Anterior cingulate cortex (tissue), 58 donors: ENCODE measurements at regions not wholly inside any gene's neighbourhood (a gene's known extent, or its start where the extent isn't known, plus 50 kb on each side); places are given as distances from the start of the nearest gene placed in this dataset.
"Not testable (repeated sequence)": the region's sequence is repeated elsewhere in the genome, so short reads cannot be mapped to it uniquely, and the experiment has no call there.

Experiments
- DNase-seq, 58 donors: peaks; one replicate each; lab custom pipeline; 2025; lab: John Stamatoyannopoulos, UW

GRCh38 chr3:110955301-110955880 lies 116.2 kb upstream of the NECTIN3 start:
- DNase-seq: no peak

GRCh38 chr3:110956081-110956480 lies 115.5 kb upstream of the NECTIN3 start:
- no peak for DNase-seq

GRCh38 chr3:110957247-110958025 lies 114.2 kb upstream of the NECTIN3 start:
- DNase-seq: no peak

DNA sequence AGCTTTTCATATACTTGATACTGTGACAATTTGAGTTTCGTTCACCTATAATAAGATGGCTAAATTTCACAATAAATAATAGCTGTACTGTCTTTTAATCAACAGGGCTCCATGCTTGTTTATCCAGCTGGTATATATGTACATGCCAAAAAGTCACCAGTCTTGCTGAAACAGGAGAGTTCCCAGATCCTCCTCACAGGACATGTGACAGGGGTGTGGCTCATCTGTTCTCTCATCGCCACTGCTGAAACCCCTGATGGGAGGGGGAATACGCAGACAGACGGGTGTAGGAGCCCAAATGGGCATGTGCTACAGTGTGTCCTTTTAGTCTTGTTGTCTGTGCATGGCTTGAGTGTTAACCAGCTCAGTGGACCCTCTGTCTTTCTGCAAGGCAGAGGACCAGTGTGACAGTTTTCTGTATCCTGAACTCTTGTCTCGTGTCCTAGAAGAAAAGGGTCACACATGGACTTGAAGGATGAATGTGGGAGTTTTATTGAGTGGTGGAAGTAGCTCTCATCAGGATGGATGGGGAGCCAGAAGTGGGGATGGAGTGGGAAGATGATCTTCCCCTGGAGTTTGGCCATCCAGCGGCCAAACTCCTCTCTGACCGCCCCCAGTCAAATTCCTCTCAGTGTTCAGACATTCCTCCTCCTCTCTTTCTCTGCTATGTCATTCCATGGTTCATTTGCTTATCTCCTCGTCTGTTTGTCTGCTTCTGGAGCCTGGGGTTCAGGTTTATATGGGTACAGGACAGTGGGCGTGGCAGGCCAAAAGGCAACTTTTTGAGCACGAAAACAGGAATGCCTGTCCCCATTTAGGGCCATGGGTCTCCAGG lies 113.1 kb upstream of the NECTIN3 start:
- DNase-seq: no peak

DNA sequence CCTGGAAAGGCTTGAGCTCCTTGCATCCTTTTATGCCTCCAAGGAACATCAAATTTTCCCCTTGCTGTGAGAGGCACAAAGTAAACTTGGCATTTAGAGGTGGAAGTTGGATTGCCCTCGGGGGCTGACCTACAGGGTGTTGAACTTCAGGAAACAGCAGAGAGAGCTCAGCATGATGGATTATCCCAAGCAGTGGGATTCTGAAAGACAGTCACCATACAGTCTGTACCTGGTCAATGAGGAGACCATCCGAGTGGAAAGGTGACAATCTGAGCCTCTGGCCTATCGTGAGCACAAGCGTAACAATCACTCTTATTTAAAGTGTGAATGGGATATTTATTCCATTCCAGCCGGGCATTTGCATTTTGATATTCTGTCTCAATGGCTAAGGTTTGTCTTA lies 105.6 kb upstream of the NECTIN3 start:
- no peak for DNase-seq

GRCh38 chr3:110966966-110967663 lies 104.5 kb upstream of the NECTIN3 start:
- no peak for DNase-seq

DNA sequence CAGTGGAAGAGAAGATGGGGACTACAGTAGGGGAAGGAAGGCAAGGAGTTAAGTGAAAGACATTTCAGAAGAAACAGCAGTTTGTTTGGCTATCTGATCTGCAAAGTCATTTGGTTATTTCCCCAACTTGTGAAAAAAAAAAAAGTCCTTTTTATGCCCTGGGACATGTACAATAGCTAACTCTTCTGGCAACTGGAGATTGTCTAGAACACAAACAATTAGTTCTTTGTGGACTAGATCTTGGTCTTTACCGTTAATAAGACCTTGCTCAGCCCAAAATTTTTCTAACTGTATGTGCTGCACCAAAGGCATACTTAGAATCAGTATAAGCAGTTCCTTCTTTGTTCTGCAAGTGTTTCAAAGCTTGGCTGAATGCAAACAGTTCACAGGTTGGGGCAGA lies 103.5 kb upstream of the NECTIN3 start:
- DNase-seq: no peak

GRCh38 chr3:110969229-110970211 lies 102.1 kb upstream of the NECTIN3 start:
- DNase-seq: no peak

- no peak for DNase-seq
Observed at GRCh38 chr3:110971010-110971601, 100.5 kb upstream of the NECTIN3 start.

- DNase-seq: no peak
Observed at GRCh38 chr3:110973263-110973895, 98.2 kb upstream of the NECTIN3 start.

GRCh38 chr3:110974902-110975301 lies 96.7 kb upstream of the NECTIN3 start:
- no peak for DNase-seq

DNA sequence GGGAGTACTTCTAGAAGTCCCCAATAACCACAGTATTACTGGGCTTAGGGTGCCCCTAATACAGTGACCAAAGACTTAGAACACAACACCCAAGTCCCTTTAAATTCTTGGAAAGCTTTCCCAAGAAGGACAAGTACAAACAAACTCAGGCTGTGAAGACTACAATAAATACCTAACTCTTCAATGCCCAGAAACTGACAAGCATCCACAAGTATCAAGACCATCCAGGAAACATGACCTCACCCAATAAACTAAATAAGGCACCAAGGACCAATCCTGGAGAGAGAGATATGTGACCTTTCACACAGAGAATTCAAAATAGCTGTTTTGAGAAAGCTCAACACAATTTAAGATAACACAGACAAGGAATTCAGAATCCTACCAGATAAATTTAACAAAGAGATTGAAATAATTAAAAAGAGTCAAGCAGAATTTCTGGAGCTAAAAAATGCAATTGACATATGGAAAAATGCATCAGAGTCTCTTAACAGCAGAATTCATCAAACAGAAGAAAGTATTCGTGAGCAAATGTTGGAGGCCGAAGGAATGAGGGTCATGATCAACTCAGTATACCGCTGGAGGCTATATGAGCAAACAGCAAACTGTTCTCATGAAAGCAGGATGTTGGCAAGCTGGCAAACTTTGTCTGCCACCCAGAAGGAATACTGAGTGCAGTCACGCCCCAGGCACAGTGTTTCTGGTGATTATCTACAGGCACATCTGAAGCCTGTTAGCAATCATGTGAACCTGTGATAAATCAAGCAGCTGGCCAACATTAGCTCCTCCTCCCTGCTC lies 87.0 kb upstream of the NECTIN3 start:
- no peak for DNase-seq

DNA sequence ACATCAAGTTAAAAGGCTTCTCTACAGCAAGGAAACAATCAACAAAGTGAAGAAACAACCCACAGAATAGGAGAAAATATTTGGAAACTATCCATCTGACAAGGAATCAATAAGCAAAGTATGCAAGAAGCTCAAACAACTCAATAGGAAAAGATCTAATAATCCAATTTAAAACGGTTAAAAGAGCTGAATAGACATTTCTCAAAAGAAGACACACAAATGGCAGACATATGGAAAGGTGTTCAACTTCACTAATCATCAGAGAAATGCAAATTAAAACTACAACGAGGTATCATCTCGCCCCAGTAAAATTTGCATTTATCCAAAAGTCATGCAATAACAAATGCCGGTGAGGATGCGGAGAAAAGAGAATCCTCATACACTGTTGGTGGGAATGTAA lies 82.2 kb upstream of the NECTIN3 start:
- no peak for DNase-seq

- DNase-seq: no peak
Observed at GRCh38 chr3:110995461-110996231, 76.0 kb upstream of the NECTIN3 start.

DNA sequence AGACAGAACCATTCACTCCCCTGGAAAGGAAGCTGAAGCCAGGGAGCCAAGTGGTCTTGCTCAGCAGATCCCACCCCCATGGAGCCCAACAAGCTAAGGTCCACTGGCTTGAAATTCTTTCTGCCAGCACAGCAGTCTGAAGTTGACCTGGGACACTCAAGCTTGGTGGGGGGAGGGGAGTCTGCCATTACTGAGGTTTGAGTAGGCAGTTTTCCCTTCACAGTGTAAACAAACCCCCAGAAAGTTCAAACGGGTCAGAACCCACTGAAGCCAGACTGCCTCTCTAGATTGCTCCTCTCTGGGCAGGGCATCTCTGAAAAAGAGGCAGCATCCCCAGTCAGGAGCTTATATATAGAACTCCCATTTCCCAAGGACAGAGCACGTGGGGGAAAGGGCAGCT lies 72.8 kb upstream of the NECTIN3 start:
- not testable (repeated sequence) for DNase-seq

- DNase-seq: not testable (repeated sequence)
Observed at GRCh38 chr3:111006485-111006884, 65.1 kb upstream of the NECTIN3 start.
